ENCODE measurements at regions not wholly inside any gene's neighbourhood (a gene's known extent, or its start where the extent isn't known, plus 50 kb on each side); places are given as distances from the start of the nearest gene placed in this dataset.

GRCh38 chr7:132063800-132064199, 507.4 kb upstream of the PODXL start:
- TF ChIP-seq YY1 (IDR thresholded peaks at IDR 0.05; ENCODE audit: insufficient read depth, insufficient read length): no peak
- TF ChIP-seq SUZ12 (IDR thresholded peaks at IDR 0.05; ENCODE audit: extremely low read depth, insufficient read depth, insufficient read length): no peak

All from NT2/D1 (cell line).